ENCODE measurements at regions not wholly inside any gene's neighbourhood (a gene's known extent, or its start where the extent isn't known, plus 50 kb on each side); places are given as distances from the start of the nearest gene placed in this dataset.

DNA sequence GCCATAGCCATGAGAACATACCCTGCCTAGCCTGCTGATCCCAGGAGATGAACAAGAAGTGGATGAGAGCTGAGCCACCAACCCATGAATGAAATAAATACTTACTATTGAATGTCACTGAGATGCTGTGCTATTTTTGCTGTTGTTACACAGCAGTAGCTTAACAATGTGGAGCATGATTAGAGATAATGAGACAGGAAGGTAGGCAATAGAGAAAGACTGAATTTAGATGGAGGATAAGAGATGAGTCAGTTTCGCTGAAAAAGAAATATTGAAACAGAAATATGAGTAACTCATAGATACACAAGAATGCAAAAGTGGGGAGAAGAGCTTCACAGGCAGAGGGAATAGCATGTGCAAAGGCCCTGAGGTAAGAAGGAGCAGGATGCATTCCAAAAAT is 94.9 kb upstream of the TOP1 start:
- Histone ChIP-seq H3K4me1 (replicated peaks in 1 of 4; ENCODE audit: control insufficient read depth in 3 of 4, insufficient read depth in 4 of 4, low read length in 3 of 4) (no peaks in the 10 kb centered on the region), H3K56ac (replicated peaks; ENCODE audit: insufficient read length, low read depth, low read length) (no peak overlapping the region), H2AFZ (ENCODE audit: low read length) (no peak overlapping the region), H2AK5ac (ENCODE audit: low read depth, low read length) (no peak overlapping the region), H2BK15ac (ENCODE audit: low read length) (no peak overlapping the region), H3K23ac (ENCODE audit: insufficient read length) (no peak overlapping the region), H3K79me2 (ENCODE audit: control insufficient read depth in 1 of 2, insufficient read depth in 2 of 2, low read length in 2 of 2) (no peaks in the 10 kb centered on the region), H3K4ac (replicated peaks; ENCODE audit: insufficient read length, low read depth, low read length) (no peak overlapping the region), H3K18ac (ENCODE audit: extremely low read depth, low read length) (no peak overlapping the region), H3K14ac (ENCODE audit: insufficient read length) (no peak overlapping the region), H4K91ac (replicated peaks; ENCODE audit: insufficient read length, low read length) (no peak overlapping the region), H3K4me3 (ENCODE audit: extremely low read depth in 1 of 4, insufficient read depth in 2 of 4, low read depth in 3 of 4, low read length in 4 of 4) (no peak overlapping the region), H3K36me3 (ENCODE audit: control insufficient read depth in 2 of 4, insufficient read depth in 4 of 4, low read length in 3 of 4) (no peaks in the 10 kb centered on the region), H2BK120ac (replicated peaks; ENCODE audit: low read depth, low read length) (no peak overlapping the region), H3K23me2 (ENCODE audit: low read depth, low read length) (no peaks in the 10 kb centered on the region), H2BK12ac (ENCODE audit: low read depth, low read length) (no peak overlapping the region), H2BK20ac (ENCODE audit: low read length) (no peak overlapping the region), H3K27ac (ENCODE audit: low read depth, low read length) (no peak overlapping the region), H3K9ac (replicated peaks in 1 of 4; ENCODE audit: extremely low read depth in 1 of 4, low read depth in 3 of 4, low read length in 3 of 4) (no peak overlapping the region), H3K27me3 (replicated peaks in 1 of 4; ENCODE audit: control insufficient read depth in 3 of 4, extremely low read depth in 1 of 4, insufficient read depth in 3 of 4, low read length in 3 of 4) (no peaks in the 10 kb centered on the region), H4K8ac (ENCODE audit: extremely low read depth, insufficient read depth, low read length) (no peak overlapping the region), H2BK5ac (ENCODE audit: low read depth, low read length) (no peak overlapping the region), H4K5ac (ENCODE audit: insufficient read length, low read depth, low read length) (no peak overlapping the region), H3K9me3 (ENCODE audit: insufficient read depth in 2 of 2, low read depth in 1 of 2, low read length in 1 of 2) (no peaks in the 10 kb centered on the region), H3K4me2 (ENCODE audit: insufficient read depth in 1 of 2, low read depth in 2 of 2, low read length in 2 of 2) (no peak overlapping the region), H3K79me1 (ENCODE audit: low read depth, low read length) (no peaks in the 10 kb centered on the region), H4K20me1 (replicated peaks in 1 of 2; ENCODE audit: control insufficient read depth in 1 of 2, insufficient read depth in 2 of 2, low read length in 2 of 2) (no peaks in the 10 kb centered on the region)
- FAIRE-seq = no peak
- 88% methylated on average over 1 of the region's 1 CpG; no CpG with 5 or more reads in 1 of the 2 experiments for WGBS, 2 experiments (ENCODE audit: extremely low coverage in 1 of 2, insufficient coverage in 1 of 2, insufficient read length in 1 of 2, insufficient replicate concordance in 2 of 2, low coverage in 1 of 2, low lambda C conversion rate in 2 of 2, missing lambda C conversion rate in 1 of 2)
- ChIA-PET POLR2A (ENCODE audit: partially characterized antibody) (no interaction called here), CTCF (ENCODE audit: partially characterized antibody) (interaction anchor here (1.0 kb wide), 2 partner anchors 30 to 356 kb away, joined by 3 to 4 read pairs; no protein-coding TSS in a partner anchor)
- TF ChIP-seq, protein P1, sequence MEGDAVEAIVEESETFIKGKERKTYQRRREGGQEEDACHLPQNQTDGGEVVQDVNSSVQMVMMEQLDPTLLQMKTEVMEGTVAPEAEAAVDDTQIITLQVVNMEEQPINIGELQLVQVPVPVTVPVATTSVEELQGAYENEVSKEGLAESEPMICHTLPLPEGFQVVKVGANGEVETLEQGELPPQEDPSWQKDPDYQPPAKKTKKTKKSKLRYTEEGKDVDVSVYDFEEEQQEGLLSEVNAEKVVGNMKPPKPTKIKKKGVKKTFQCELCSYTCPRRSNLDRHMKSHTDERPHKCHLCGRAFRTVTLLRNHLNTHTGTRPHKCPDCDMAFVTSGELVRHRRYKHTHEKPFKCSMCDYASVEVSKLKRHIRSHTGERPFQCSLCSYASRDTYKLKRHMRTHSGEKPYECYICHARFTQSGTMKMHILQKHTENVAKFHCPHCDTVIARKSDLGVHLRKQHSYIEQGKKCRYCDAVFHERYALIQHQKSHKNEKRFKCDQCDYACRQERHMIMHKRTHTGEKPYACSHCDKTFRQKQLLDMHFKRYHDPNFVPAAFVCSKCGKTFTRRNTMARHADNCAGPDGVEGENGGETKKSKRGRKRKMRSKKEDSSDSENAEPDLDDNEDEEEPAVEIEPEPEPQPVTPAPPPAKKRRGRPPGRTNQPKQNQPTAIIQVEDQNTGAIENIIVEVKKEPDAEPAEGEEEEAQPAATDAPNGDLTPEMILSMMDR (IDR thresholded peaks at IDR 0.05; ENCODE audit: control extremely low read depth in 1 of 3, insufficient read depth in 1 of 3, low read depth in 1 of 3, low read length in 3 of 3) = no peak
- TF ChIP-seq, protein P2, sequence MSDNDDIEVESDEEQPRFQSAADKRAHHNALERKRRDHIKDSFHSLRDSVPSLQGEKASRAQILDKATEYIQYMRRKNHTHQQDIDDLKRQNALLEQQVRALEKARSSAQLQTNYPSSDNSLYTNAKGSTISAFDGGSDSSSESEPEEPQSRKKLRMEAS (IDR thresholded peaks at IDR 0.05) = no peak
- no peak for DNase-seq (ENCODE audit: low read depth in 1 of 2, low spot score in 2 of 2)
